ENCODE measurements at regions not wholly inside any gene's neighbourhood (a gene's known extent, or its start where the extent isn't known, plus 50 kb on each side); places are given as distances from the start of the nearest gene placed in this dataset.
"Not testable (repeated sequence)": the region's sequence is repeated elsewhere in the genome, so short reads cannot be mapped to it uniquely, and the experiment has no call there.

GRCh38 chr1:147414505-147415163, 126.7 kb upstream of the BCL9 start:
- Mint-ChIP-seq H3K27ac (no peak overlapping the region), H3K4me3 (no peak overlapping the region), H3K36me3 (ENCODE audit: low read depth) (no peaks in the 10 kb centered on the region), H3K9me3 (peaks cover 7% of the 10 kb centered on the region), H3K27me3 (peaks cover 26% of the 10 kb centered on the region), H3K4me1 (no peaks in the 10 kb centered on the region)
- DNase-seq (no peak), ATAC-seq (no peak)

- DNase-seq: no peak
- no peaks in the 10 kb centered on the region for H3K4me1 Mint-ChIP-seq
- no peak overlapping the region for H3K4me3 Mint-ChIP-seq
- no peaks in the 10 kb centered on the region for H3K9me3 Mint-ChIP-seq
- no peak overlapping the region for H3K27ac Mint-ChIP-seq
- ATAC-seq: no peak
- H3K36me3 Mint-ChIP-seq (ENCODE audit: low read depth): no peaks in the 10 kb centered on the region
- H3K27me3 Mint-ChIP-seq: peaks cover 30% of the 10 kb centered on the region
Measured at GRCh38 chr1:147417024-147417423, 124.3 kb upstream of the BCL9 start.

- not testable (repeated sequence) for H3K4me3 Mint-ChIP-seq; ATAC-seq; DNase-seq; H3K36me3 Mint-ChIP-seq (ENCODE audit: low read depth); H3K27me3 Mint-ChIP-seq; H3K27ac Mint-ChIP-seq; H3K4me1 Mint-ChIP-seq; H3K9me3 Mint-ChIP-seq
Measured at GRCh38 chr1:147423100-147423827, 118.0 kb upstream of the BCL9 start.

- Mint-ChIP-seq H3K27ac (no peak overlapping the region), H3K36me3 (ENCODE audit: low read depth) (no peaks in the 10 kb centered on the region), H3K27me3 (peaks cover 4% of the 10 kb centered on the region), H3K4me3 (no peak overlapping the region), H3K4me1 (no peaks in the 10 kb centered on the region), H3K9me3 (no peaks in the 10 kb centered on the region)
- ATAC-seq (no peak), DNase-seq (no peak)
Measured at GRCh38 chr1:147434921-147435320, 106.4 kb upstream of the BCL9 start.

GRCh38 chr1:147444381-147444780, 96.9 kb upstream of the BCL9 start:
- H3K36me3 Mint-ChIP-seq (ENCODE audit: low read depth): peaks cover 6% of the 10 kb centered on the region
- DNase-seq (no peak), ATAC-seq (no peak)
- H3K27me3 Mint-ChIP-seq: peaks cover 10% of the 10 kb centered on the region
- peaks cover 49% of the 10 kb centered on the region for H3K9me3 Mint-ChIP-seq
- no peak overlapping the region for H3K27ac Mint-ChIP-seq
- no peak overlapping the region for H3K4me3 Mint-ChIP-seq
- no peaks in the 10 kb centered on the region for H3K4me1 Mint-ChIP-seq

- Mint-ChIP-seq H3K4me1 (no peaks in the 10 kb centered on the region), H3K9me3 (peaks cover 9% of the 10 kb centered on the region), H3K27me3 (peaks cover 12% of the 10 kb centered on the region), H3K36me3 (ENCODE audit: low read depth) (no peaks in the 10 kb centered on the region), H3K4me3 (no peak overlapping the region), H3K27ac (no peak overlapping the region)
- ATAC-seq: no peak
- no peak for DNase-seq
Measured at GRCh38 chr1:147451628-147452027, 89.7 kb upstream of the BCL9 start.

GRCh38 chr1:147452809-147453208, 88.5 kb upstream of the BCL9 start:
- no peaks in the 10 kb centered on the region for H3K9me3 Mint-ChIP-seq
- DNase-seq (no peak), ATAC-seq (no peak)
- H3K4me3 Mint-ChIP-seq: no peak overlapping the region
- H3K4me1 Mint-ChIP-seq: no peaks in the 10 kb centered on the region
- no peak overlapping the region for H3K27ac Mint-ChIP-seq
- peaks cover 12% of the 10 kb centered on the region for H3K27me3 Mint-ChIP-seq
- H3K36me3 Mint-ChIP-seq (ENCODE audit: low read depth): no peaks in the 10 kb centered on the region

GRCh38 chr1:147463022-147463421, 78.3 kb upstream of the BCL9 start:
- H3K27ac Mint-ChIP-seq: no peak overlapping the region

GRCh38 chr1:147466543-147466942, 74.8 kb upstream of the BCL9 start:
- H3K4me3 Mint-ChIP-seq: no peak overlapping the region
- H3K4me1 Mint-ChIP-seq: no peaks in the 10 kb centered on the region
- DNase-seq (no peak), ATAC-seq (no peak)
- no peak overlapping the region for H3K27ac Mint-ChIP-seq
- H3K27me3 Mint-ChIP-seq: peaks cover 45% of the 10 kb centered on the region
- H3K36me3 Mint-ChIP-seq (ENCODE audit: low read depth): no peaks in the 10 kb centered on the region
- H3K9me3 Mint-ChIP-seq: peaks cover 23% of the 10 kb centered on the region

More at GRCh38 chr1:147463022-147463421, 78.3 kb upstream of the BCL9 start:
- no peaks in the 10 kb centered on the region for H3K36me3 Mint-ChIP-seq (ENCODE audit: low read depth)
- peaks cover 23% of the 10 kb centered on the region for H3K9me3 Mint-ChIP-seq
- ATAC-seq: no peak
- peaks cover 44% of the 10 kb centered on the region for H3K27me3 Mint-ChIP-seq
- no peak overlapping the region for H3K4me3 Mint-ChIP-seq
- DNase-seq: no peak
- H3K4me1 Mint-ChIP-seq: no peaks in the 10 kb centered on the region

- H3K9me3 Mint-ChIP-seq: peaks cover 23% of the 10 kb centered on the region
- H3K27ac Mint-ChIP-seq: no peak overlapping the region
- ATAC-seq (no peak), DNase-seq (no peak)
- H3K36me3 Mint-ChIP-seq (ENCODE audit: low read depth): no peaks in the 10 kb centered on the region
- H3K4me1 Mint-ChIP-seq: no peaks in the 10 kb centered on the region
- no peak overlapping the region for H3K4me3 Mint-ChIP-seq
- H3K27me3 Mint-ChIP-seq: peaks cover 32% of the 10 kb centered on the region
Measured at GRCh38 chr1:147470079-147470478, 71.2 kb upstream of the BCL9 start.

- Mint-ChIP-seq H3K4me1 (no peaks in the 10 kb centered on the region), H3K4me3 (no peak overlapping the region), H3K27ac (no peak overlapping the region), H3K9me3 (peaks cover 4% of the 10 kb centered on the region), H3K36me3 (ENCODE audit: low read depth) (no peaks in the 10 kb centered on the region), H3K27me3 (peaks cover 11% of the 10 kb centered on the region)
- no peak for DNase-seq
- ATAC-seq: no peak
Measured at GRCh38 chr1:147472489-147472888, 68.8 kb upstream of the BCL9 start.

GRCh38 chr1:147472966-147473732, 68.2 kb upstream of the BCL9 start:
- no peaks in the 10 kb centered on the region for H3K9me3 Mint-ChIP-seq
- no peaks in the 10 kb centered on the region for H3K4me1 Mint-ChIP-seq
- DNase-seq: no peak
- H3K27ac Mint-ChIP-seq: no peak overlapping the region
- ATAC-seq: no peak
- H3K36me3 Mint-ChIP-seq (ENCODE audit: low read depth): no peaks in the 10 kb centered on the region
- H3K27me3 Mint-ChIP-seq: peaks cover 7% of the 10 kb centered on the region
- H3K4me3 Mint-ChIP-seq: no peak overlapping the region

GRCh38 chr1:147473733-147474049, 67.6 kb upstream of the BCL9 start:
- no peak overlapping the region for H3K4me3 Mint-ChIP-seq
- DNase-seq (no peak), ATAC-seq (no peak)
- no peaks in the 10 kb centered on the region for H3K9me3 Mint-ChIP-seq
- H3K36me3 Mint-ChIP-seq (ENCODE audit: low read depth): no peaks in the 10 kb centered on the region
- no peak overlapping the region for H3K27ac Mint-ChIP-seq
- peaks cover 7% of the 10 kb centered on the region for H3K27me3 Mint-ChIP-seq
- no peaks in the 10 kb centered on the region for H3K4me1 Mint-ChIP-seq

- DNase-seq (no peak), ATAC-seq (no peak)
- Mint-ChIP-seq H3K27ac (no peak overlapping the region), H3K36me3 (ENCODE audit: low read depth) (no peaks in the 10 kb centered on the region), H3K27me3 (peaks cover 9% of the 10 kb centered on the region), H3K4me1 (no peaks in the 10 kb centered on the region), H3K9me3 (no peaks in the 10 kb centered on the region), H3K4me3 (no peak overlapping the region)
Measured at GRCh38 chr1:147475488-147475887, 65.8 kb upstream of the BCL9 start.

- DNase-seq (no peak), ATAC-seq (no peak)
- no peak overlapping the region for H3K27ac Mint-ChIP-seq
- no peaks in the 10 kb centered on the region for H3K4me1 Mint-ChIP-seq
- no peaks in the 10 kb centered on the region for H3K9me3 Mint-ChIP-seq
- H3K27me3 Mint-ChIP-seq: peaks cover 20% of the 10 kb centered on the region
- no peaks in the 10 kb centered on the region for H3K36me3 Mint-ChIP-seq (ENCODE audit: low read depth)
- no peak overlapping the region for H3K4me3 Mint-ChIP-seq
Measured at GRCh38 chr1:147478521-147478920, 62.8 kb upstream of the BCL9 start.

Measured in activated naive CD8-positive, alpha-beta T cell treated with anti-CD3 and anti-CD28 coated beads, Interleukin-2, amount 50 U/mL, for 24 hours (primary cell).